ENCODE measurements at regions not wholly inside any gene's neighbourhood (a gene's known extent, or its start where the extent isn't known, plus 50 kb on each side); places are given as distances from the start of the nearest gene placed in this dataset.
"Not testable (repeated sequence)": the region's sequence is repeated elsewhere in the genome, so short reads cannot be mapped to it uniquely, and the experiment has no call there.

- not testable (repeated sequence) for DNase-seq (ENCODE audit: low read depth in 3 of 3)
These were observed 64.4 kb downstream of the TMEM200C start for GRCh38 chr18:5830902-5831301.

- no peak for DNase-seq (ENCODE audit: low read depth in 3 of 3)
These were observed 66.4 kb downstream of the TMEM200C start for GRCh38 chr18:5828913-5829312.

DNA sequence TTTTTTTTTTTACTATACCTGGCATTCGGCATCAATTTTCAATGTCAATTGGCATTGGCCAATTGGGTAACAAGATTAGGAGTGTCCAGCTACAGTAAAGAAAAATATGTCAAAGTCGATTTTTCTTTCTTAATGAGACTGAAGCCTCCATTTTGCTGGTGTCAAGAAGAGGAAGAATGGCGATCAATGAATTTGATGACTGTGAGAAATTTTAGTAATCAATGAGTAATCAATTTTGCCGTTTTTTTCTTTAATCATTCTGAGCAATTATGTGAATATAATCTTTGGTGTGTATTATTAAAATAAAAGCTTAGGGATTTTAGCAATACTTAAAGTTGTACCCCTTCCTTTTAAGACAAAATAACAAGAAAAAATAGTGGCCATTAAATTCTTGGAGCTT is 69.7 kb downstream of the TMEM200C start:
- DNase-seq (ENCODE audit: low read depth in 3 of 3) = no peak

- no peak for DNase-seq (ENCODE audit: low read depth in 3 of 3)
These were observed 70.8 kb downstream of the TMEM200C start for GRCh38 chr18:5824370-5824984.

DNA sequence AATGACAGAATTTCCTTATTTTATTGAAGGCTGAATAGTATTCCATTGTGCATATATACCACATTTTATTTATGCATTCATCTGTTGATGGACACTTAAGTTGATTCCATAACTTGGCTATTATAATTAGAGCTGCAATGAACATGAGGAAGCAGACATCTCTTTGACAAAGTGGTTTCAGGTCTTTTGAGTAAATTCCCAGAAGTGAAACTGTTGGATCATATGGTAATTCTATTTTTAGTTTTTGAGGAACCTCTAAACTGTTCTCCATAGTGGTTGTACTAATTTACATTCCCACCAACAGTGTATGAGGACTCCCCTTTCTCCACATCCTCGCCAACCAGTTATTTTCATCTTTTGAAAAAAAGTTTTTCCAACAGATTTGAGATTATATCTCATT is 77.5 kb downstream of the TMEM200C start:
- no peak for DNase-seq (ENCODE audit: low read depth in 3 of 3)

- no peak for DNase-seq (ENCODE audit: low read depth in 3 of 3)
These were observed 88.5 kb downstream of the TMEM200C start for GRCh38 chr18:5806860-5807259.

- no peak for DNase-seq (ENCODE audit: low read depth in 3 of 3)
These were observed 107.4 kb downstream of the TMEM200C start for GRCh38 chr18:5787936-5788335.

DNA sequence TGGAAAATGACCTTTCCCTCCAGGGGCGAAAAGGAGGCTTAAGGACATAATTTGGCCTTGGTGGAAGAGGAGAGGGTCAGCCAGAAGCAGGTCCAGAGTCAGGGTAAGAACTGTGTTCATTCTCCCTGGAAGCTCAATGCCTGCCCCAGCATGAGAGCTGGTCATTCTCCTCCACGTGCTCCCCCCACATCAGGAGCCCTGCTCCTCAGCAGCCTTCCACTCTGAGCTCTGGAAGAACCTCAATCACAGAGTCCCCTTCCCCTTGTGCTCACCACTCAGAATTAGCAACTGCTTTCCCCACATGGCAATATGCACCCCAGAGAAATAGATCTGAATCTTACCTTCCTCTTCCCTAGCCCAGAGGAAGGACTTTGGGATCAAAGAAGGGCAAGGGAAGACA is 115.4 kb downstream of the TMEM200C start:
- no peak for DNase-seq (ENCODE audit: low read depth in 3 of 3)

DNA sequence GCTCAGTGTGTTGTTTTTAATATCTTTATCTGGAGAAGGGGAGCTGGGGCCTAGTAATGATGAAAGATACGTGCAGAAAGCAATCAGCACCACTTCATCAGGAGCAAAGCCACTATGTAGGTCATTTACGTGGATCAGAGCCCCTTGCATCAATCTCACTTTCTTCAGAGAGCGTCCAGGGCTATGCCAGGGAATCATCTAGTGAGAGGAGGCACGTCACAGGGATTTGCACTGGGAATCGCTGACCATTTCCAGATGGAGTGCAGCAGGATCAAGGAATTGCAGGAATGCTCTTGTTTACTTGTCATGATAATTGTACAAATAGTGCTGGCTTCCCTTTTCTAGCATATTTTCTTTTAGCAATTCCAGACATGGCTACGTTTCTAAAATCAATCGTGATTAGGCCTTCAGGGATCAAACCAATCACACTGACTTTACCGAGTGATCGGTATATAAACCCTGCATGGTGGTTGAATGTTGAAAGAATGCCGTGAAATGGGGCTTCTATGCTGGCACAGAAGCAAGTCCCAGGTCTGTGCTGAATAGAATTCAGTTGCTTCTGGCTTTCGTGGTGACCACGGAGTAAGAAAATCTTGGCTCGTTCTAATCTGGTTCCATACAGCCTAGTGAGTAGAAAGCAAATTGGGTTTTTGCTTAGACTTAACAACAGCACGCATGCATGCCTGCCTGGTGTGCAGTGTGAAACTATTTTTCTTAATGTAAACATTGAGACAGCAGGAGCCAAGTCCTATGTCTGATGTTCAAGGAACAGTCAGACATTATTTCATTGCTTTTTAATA is 122.8 kb downstream of the TMEM200C start:
- no peak for DNase-seq (ENCODE audit: low read depth in 3 of 3)

DNA sequence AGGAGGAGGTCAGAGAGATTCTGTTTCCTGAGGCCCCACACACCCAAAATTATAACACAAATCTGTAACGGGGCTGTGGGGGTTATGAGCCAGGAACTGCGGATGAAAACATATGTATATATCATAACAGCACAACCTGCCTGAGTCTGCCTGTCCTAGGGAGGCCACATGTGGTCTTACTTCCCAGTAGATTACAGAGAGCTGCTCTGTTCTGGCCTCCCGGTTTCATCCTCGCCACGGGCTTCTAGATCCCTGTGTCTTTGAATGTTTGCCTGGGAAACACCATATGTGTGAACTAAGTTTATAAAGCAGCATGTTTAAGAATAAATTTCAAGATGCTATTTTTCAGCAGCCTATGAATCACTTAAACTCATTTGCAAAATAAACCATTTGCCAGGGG is 124.0 kb downstream of the TMEM200C start:
- DNase-seq (ENCODE audit: low read depth in 3 of 3) = no peak

DNA sequence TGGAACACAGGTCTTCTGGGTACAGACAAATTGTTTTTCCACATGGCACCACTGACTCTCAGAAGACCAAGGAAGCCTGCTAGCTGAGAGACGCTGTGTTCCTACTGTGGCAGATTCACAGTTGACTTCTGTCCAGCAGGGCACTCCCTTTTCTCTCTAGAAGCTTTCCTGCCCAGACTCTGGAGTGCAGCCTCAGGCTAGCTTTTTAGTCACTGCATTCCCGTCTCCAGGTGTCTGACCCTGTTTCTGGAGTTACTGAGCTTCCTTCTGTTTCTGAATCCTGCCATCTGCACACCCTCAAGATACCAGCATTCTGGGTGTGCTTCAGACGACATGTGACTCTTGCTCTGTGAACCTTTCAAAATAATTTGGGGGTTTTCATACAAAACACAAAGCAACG is 125.1 kb downstream of the TMEM200C start:
- no peak for DNase-seq (ENCODE audit: low read depth in 3 of 3)

DNA sequence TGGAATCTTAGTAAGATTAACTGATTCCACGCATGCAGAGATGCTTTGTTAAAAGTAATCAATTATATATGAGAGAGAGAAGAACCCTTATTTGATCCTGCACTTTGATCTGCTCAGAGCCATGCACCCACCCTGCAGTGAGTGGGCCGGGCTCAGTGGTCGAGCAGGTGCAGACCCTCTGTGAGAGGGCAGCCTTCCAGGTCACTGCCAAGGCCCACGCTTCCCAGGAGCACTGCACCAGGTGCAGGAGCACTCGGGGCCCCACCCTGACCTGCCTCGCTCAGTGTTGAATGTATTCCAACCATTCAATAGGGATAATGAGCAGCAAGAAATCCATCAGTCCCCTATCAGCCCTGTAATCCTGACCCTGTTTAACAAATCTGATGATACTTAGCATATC is 126.9 kb downstream of the TMEM200C start:
- no peak for DNase-seq (ENCODE audit: low read depth in 3 of 3)

- no peak for DNase-seq (ENCODE audit: low read depth in 3 of 3)
These were observed 136.1 kb downstream of the TMEM200C start for GRCh38 chr18:5759194-5759593.

DNA sequence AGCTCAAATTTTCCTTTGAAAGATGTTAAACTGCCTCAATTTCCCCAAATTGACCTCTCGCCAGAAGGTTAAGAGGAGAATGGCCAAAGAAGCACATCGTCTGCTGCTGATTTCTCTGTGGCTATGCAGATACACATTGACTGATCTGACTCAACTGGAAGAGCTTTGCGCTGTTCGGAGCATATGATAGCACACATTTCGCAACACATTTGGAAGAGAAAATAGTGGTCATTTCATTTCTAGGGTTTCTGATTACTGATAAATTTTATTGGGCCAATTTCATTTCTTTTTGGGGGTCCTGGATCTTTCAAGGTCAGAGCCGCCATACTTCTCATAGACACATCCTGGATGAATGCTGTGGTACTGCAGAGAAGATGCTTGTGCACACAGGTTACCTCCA is 138.5 kb downstream of the TMEM200C start:
- DNase-seq (ENCODE audit: low read depth in 3 of 3) = no peak

DNA sequence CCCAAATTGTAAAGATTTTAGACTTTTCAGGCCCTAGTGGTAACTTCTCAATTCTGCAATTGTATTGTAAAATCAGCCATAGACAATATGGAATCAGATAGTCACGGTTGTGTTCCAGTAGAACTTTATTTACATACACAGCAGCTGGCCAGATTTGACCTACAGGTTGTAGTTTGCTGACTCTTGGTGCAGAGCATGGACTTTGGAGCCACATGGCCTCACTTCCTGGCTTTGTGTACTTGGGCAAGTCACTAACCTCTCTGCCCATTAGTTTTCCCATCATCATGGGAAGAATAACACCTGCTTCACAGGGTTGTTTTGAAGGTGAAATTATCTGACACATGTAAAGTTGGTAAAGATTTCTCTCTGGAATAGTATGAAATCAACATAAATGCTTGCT is 147.6 kb downstream of the TMEM200C start:
- DNase-seq (ENCODE audit: low read depth in 3 of 3) = no peak

- DNase-seq (ENCODE audit: low read depth in 3 of 3) = no peak
These were observed 148.5 kb downstream of the TMEM200C start for GRCh38 chr18:5746844-5747243.

GRCh38 chr18:5744659-5745058 is 150.7 kb downstream of the TMEM200C start:
- no peak for DNase-seq (ENCODE audit: low read depth in 3 of 3)

- no peak for DNase-seq (ENCODE audit: low read depth in 3 of 3)
These were observed 156.8 kb downstream of the TMEM200C start for GRCh38 chr18:5738526-5738925.

- DNase-seq (ENCODE audit: low read depth in 3 of 3) = no peak
These were observed 163.0 kb downstream of the TMEM200C start for GRCh38 chr18:5732318-5732717.

- DNase-seq (ENCODE audit: low read depth in 3 of 3) = no peak
These were observed 165.2 kb downstream of the TMEM200C start for GRCh38 chr18:5729983-5730699.

GRCh38 chr18:5728531-5728930 is 166.8 kb downstream of the TMEM200C start:
- no peak for DNase-seq (ENCODE audit: low read depth in 3 of 3)

GRCh38 chr18:5726011-5726410 is 169.3 kb downstream of the TMEM200C start:
- no peak for DNase-seq (ENCODE audit: low read depth in 3 of 3)

DNA sequence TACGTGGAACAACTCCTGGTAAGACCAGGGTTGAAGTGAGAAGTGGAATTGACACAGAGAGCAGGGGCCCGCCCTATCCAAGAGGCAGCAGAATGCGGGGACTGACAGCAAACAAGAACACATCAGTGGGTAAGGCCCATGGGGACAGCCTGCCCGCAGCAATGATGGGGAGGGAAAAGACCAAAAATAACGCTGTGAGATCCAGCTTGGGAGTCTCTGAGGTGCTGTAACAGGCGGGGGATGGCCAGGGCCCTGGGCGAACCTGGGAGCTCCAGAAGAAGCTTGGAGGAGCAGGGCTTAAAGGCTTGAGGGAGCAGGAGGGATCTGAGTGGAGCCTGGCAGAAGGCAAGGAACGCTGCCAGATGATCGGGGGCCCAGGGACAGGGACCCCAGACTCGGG is 173.4 kb downstream of the TMEM200C start:
- DNase-seq (ENCODE audit: low read depth in 3 of 3) = no peak

Data from stimulated activated CD4-positive, alpha-beta T cell treated with anti-CD3 and anti-CD28 coated beads, TNF-alpha, amount 100 ng/mL, for 48 hours (primary cell).